GM18517 (cell line): ENCODE measurements at regions not wholly inside any gene's neighbourhood (a gene's known extent, or its start where the extent isn't known, plus 50 kb on each side); places are given as distances from the start of the nearest gene placed in this dataset.

Source experiments
- ATAC-seq: cut with Tn5 transposase; IDR thresholded peaks from one replicate; pipeline ENCODE4 v1.9.1; 2021; ENCODE audit warnings: mild to moderate bottlenecking, moderate library complexity; ENCODE audit not compliant: unreplicated experiment

GRCh38 chr1:204736836-204737235 is 51.3 kb upstream of the LRRN2 start:
- ATAC-seq, result no peak

DNA sequence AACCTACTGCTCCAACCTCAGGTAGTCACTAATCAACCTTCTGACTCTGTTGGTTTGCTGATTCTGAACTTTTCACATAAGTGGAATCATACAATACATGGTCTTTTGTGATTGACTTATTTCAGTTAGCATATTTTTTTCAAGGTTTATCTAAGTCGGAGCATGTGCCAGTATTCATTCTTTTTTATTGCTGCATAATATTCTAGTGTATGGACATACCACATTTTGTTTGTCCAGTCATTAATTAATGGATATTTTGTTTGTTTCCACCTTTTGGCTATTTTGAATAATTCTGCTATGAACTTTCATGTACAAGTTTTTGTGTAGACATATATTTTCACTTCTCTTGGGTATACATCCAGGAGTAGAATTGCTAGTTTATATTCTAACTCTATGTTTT is 53.0 kb upstream of the LRRN2 start:
- ATAC-seq, result no peak

- ATAC-seq, result no peak
These were observed 54.8 kb upstream of the LRRN2 start for GRCh38 chr1:204740354-204740753.

DNA sequence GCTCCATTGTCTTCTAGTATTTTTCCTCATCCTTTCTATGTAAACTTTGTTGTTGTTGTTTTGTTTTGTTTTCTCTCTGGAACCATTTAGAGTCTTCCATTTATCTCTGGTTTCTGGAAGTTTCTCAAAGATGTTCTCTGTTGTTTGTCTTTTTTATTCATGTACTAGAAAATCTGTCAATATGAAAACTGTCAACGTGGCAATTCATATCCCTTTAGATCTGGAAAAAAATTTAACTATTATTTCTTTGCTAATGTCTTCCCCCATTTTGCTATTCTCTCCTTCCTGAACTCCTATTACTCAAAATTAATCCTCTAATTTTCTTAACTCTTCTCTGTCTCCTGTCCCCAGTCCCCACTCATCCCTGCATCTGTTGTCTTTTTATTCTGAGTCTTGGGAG is 55.9 kb upstream of the LRRN2 start:
- ATAC-seq, result no peak

- no peak for ATAC-seq
These were observed 57.2 kb upstream of the LRRN2 start for GRCh38 chr1:204742676-204743251.

- no peak for ATAC-seq
These were observed 58.7 kb upstream of the LRRN2 start for GRCh38 chr1:204744107-204744779.

DNA sequence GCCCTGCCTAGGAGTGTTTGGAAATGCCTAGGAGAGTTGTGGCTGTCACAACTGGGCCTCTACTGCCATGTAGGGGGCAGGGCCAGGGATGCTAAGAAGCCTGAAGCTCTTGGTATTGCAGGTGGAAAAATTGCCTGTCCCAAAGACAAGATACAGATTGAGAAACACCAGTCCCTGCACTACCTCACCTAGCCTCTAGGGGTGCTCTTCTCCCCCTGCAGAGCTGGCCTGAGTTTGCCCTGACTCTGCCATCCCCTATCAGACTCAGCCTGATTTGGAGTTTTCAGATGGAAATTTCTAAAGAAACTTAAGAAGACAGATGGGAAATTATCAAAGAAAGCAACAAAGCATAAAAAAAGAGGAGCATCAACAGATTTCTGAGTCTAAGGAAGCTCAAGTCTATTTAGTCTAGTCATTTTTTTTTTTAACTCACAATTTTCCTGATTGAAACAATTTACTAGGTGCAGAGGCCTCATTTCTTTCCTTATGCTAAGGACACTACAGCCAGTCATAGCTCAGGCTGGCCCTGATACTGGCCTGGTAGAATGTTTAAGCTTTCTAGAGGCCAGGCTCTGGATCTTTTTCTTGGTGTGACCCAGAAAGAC is 61.4 kb upstream of the LRRN2 start:
- no peak for ATAC-seq

- ATAC-seq, result no peak
These were observed 65.9 kb upstream of the LRRN2 start for GRCh38 chr1:204751480-204751879.

- no peak for ATAC-seq
These were observed 66.5 kb upstream of the LRRN2 start for GRCh38 chr1:204751883-204752687.

- ATAC-seq, result no peak
These were observed 67.1 kb upstream of the LRRN2 start for GRCh38 chr1:204752688-204753040.

- no peak for ATAC-seq
These were observed 69.3 kb upstream of the LRRN2 start for GRCh38 chr1:204754821-204755220.

- ATAC-seq, result no peak
These were observed 70.8 kb upstream of the LRRN2 start for GRCh38 chr1:204756349-204756748.

GRCh38 chr1:204756811-204757210 is 71.3 kb upstream of the LRRN2 start:
- ATAC-seq, result no peak

GRCh38 chr1:204758601-204759000 is 73.1 kb upstream of the LRRN2 start:
- ATAC-seq, result no peak

- ATAC-seq, result no peak
These were observed 74.8 kb upstream of the LRRN2 start for GRCh38 chr1:204760350-204760749.

DNA sequence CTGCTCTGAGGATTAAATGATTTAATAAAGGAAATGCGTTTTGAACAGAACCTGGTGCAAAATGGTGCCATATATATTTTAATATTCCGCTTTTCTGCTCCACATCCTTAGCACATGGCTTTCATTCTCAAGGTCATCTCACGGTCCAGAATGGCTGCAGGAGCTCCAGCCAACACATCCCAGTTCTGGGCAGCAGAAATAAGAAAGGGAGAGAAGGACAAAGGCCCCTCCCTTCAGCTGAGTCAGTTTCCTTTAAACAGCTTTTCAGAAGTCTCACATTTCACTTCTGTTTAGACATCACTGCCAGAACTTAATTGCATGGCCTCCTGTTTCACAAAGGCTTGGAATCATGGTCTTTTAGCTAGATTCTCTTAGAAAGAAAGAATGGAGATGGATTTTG is 75.2 kb upstream of the LRRN2 start:
- ATAC-seq, result no peak

DNA sequence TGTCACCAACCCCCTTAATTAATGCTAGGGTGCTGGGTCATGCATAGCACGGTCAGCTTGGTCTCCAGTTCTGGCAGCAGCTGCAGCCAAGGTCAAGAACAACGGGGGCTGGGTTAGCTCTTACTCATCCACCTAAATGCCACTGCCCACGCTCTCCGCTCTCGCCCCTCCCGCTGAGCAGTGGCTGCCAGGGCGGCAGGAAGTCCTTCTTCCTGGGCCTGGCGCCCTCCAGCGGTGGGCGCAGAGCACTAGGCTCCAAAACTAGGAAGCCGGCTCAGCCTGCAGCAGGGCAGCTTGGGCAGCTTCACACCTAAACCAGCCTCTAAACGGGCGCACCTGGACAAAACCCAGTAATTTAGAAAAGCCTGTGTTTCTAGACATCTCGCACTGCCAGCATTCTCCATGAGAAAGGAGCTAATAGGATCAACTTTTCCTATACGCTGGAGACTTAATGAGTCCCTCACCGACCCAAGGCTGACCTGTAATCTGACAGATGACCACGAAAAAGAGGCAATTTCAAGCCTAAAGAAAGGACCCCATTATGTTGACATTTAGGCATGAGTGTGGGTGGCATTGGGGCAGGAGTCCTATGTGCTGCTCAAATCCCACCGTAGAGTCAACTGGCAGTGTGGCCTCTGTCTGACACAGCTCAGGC is 78.4 kb upstream of the LRRN2 start:
- ATAC-seq, result no peak

DNA sequence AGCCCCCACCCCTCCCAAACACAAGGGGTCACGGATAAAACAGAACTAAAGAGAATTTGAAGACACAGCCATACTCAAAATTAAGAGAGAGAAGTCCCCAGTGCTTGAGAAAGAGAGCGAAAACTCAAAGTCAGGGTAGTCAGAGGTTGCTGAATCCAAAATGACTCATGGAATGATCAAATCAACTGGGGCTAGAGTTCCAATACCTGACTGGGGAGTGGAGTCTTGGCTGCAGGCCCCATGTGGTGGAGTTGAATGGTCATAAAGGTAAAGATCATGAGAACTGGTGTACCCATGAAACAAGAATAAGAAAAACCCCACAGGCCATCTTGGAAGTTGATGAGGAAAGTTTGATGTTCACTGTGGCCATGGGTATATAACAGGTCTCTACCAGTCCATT is 84.5 kb upstream of the LRRN2 start:
- no peak for ATAC-seq

DNA sequence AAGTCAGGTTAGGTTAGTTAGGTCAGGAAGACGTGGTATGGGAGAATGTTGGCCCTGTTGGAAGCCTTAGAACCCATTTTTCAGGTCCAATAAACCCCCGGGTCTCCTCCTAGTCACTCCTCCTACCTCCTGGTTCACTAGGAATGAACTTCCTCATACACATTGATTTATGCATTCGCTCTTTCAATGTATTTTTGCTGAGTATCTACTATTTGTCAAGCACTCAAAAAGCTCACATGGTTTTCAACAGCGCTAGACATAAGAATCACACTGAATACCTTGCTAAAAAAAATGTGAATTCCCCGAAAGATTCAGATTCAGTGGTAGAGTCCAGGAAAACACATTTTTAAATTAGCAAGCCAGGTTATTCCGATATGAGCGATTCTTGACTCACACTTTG is 85.8 kb upstream of the LRRN2 start:
- no peak for ATAC-seq

DNA sequence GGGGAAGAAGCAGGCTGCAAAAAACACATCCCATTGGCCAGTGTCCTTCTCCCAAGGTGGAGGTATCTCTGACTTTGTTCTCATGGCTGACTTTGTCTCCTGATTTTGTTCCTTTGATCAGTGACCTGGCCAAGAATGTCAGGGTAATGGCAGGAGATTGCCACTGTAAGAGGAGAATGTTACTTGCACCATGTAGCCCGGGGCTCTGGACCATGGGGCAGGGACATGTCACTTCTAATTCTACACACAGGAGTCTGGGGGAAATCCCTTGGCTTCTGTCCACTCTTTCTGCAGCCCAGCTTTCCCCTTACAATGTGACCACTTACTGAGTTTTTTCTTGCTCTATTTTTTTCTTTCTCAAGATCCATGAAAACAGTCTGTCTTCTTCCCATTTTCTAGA is 87.7 kb upstream of the LRRN2 start:
- no peak for ATAC-seq

GRCh38 chr1:204775546-204775945 is 90.0 kb upstream of the LRRN2 start:
- no peak for ATAC-seq
